ENCODE measurements at regions not wholly inside any gene's neighbourhood (a gene's known extent, or its start where the extent isn't known, plus 50 kb on each side); places are given as distances from the start of the nearest gene placed in this dataset.
"Not testable (repeated sequence)": the region's sequence is repeated elsewhere in the genome, so short reads cannot be mapped to it uniquely, and the experiment has no call there.

DNA sequence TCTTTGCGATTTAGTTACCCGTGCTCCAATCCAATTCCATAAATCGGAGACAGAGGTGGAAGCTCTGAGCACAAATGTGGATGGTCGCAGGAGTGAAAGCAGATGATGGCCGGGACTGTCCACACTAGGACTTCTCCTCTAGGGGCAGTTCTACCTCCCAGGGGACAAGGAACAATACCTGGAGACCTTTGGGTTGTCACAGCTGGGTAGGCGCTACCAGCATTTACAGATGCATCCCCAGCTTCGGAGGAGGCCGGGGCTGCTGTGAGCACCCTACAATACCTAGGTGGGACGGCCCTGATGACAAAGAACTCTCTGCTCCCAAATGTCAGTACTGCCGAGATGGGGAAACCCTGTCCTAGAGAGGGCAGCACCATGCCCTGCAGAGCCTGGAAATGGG lies 195.9 kb upstream of the CDH4 start:
- no peak for DNase-seq

DNA sequence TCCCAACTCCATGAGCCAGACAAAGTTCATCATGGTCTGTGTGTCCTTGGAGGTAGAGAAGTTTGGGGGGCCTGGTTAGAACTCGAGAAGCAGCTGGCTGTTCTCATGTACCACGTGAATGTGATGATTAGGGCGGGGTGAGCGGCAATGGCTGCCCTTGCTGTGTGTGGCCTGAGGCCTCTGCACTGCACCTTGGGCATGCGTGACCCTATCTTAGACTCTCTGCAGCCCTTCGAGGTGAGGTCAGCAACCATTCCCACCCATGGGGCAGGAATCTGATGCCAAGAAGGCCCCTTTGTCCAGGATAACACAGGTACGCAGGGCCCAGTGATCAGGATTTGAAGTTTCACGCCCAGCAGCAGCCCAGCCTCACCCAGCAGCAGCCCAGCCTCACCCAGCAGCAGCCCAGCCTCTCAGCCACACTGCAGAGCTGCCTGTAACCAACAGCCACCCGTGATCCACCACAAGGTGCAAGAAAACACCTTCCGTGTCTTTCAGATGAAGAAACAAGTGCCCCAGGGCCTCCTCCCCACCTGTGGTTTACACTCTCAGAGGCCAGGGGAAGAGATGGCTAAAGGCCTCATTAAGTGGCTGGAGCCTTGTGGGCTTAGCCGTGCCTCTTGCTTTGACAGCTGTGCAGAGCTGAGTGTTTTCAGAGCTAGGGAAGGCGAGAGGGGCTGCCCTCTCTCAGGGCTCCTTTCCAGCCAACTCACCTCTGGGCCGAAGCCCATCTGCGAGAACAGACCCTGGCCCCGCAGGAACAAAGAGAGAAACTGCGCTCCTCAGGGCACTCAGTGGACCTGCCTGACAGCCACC lies 195.2 kb upstream of the CDH4 start:
- no peak for DNase-seq

DNA sequence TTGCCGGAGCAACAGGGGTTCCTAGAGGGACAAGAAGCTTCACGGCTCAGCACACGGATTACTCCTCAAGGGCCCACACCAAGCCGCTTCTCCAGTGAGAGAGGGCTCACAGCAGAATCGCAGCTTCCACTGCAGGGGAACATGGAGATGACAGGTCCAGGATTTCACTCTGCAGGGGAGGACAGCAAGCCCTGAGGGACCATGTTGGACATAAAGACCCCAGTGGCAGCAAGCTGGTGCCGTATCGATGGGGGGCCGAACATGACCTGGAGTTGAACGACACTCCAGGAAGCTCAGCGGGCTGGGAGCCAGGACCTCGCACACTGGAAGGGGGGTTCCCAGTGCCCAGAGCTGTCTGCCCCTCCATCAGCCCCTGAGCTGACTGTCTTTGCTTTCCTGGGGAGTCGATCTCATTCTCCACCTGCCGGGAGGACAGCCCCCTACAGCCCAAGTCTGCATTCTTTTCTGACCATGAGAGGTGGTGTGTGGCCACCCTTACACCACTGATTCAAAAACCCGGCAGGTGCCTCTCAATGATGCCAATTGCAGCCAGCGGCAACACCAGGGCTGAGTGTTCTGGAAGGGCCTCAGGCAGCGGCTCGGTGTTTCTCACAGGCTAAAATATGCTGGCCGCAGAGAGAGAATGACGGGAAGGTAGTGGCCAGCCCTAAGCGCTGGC lies 194.5 kb upstream of the CDH4 start:
- DNase-seq: no peak

- no peak for DNase-seq
These were observed 190.1 kb upstream of the CDH4 start for GRCh38 chr20:61061981-61062380.

GRCh38 chr20:61065853-61066252 lies 186.2 kb upstream of the CDH4 start:
- no peak for DNase-seq

DNA sequence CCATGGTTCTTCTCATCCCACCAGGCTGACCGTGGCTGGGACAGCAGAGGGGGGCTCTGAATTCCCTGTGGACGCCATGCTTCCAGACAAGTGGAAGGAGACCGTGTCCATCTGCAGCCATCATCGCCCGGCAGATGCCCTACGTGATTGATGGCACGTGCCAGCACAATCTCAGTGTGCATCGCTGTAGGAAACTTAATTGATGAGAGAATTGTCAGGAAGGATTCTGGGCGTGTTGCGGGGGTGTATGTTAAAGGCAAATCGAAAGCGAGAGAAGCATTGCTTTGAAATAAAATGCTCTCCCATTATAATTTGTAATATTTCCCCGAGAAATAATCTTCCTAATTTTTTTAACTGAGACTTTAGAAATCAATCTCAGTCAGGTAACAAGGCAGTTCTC lies 185.5 kb upstream of the CDH4 start:
- no peak for DNase-seq

DNA sequence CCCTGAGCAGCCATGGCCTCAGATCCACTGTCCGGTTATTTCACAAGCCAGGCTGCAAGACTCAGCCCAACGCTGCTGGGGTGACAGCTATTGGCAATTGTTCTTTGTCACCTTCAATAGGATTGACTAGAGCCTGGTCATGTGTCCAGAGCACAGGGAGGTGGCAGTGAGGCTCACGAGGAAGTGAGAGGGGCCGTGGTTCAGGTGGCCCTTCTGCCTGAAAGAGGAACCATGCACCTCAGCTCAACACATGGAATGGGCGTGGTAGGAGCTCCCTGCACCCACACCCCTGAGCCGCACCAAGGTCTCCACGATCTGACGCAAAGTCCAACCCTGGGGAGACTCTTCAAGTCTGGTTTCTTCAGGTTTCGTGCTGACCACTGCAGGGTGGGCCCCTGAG lies 184.8 kb upstream of the CDH4 start:
- no peak for DNase-seq

DNA sequence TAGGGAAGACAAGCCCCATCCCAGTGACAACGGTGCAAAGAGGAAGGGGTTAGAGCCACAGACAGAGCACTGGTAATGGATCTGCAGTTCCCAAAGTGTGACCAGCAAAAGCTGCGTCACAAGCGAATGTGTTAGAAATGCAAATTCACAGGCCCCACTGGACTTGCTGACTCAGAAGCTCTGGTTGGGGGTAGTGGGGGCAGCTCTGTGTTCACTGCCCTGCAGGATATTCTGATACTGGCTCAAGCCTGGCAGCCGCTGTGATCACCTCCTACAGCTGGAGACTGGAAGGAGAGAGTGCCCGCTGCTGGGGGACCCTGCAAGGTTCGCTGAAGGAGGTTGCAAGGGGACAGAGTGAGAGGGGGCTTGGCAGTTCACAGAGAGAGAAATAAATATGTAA lies 179.7 kb upstream of the CDH4 start:
- no peak for DNase-seq

- DNase-seq: no peak
These were observed 178.7 kb upstream of the CDH4 start for GRCh38 chr20:61073376-61073775.

- DNase-seq: no peak
These were observed 169.3 kb upstream of the CDH4 start for GRCh38 chr20:61082720-61083119.

DNA sequence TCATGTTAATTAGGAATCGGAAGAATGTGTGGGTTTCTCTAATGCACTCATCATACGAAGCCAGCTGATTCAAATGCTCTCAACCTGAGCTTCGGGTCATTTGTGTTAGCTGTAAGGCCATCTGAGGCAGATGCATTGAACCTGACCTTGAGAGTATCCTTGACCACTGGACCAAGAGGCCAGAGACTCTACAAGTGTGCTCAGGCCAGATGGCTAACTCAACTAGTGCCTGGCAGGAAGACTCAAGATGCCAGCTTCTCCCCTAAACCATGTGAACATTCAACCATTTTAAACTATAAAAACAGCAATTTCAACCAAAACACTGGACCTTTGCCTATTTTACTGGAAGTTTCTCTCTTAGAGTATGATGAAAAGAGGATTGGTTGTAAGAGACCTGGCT lies 168.6 kb upstream of the CDH4 start:
- no peak for DNase-seq

- no peak for DNase-seq
These were observed 166.0 kb upstream of the CDH4 start for GRCh38 chr20:61086031-61086430.

DNA sequence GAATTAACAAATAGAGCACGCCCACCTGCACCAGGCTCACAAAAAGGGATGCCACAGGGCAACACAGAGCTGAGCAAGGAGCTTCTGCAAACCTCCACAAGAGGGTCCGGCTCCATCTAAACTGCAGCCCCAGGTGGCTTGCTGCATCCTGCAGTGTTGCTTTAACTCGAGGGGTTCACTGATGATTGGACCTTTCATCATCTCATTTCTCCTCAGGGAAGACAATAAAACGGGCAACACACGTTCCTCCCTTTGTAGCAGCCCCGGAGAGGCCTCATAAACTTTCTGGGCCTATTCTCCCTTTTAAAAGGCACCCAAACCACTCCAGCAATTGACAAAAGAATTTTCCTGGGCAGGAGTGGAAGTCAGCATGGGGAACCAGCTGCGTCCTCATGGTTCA lies 161.5 kb upstream of the CDH4 start:
- no peak for DNase-seq

DNA sequence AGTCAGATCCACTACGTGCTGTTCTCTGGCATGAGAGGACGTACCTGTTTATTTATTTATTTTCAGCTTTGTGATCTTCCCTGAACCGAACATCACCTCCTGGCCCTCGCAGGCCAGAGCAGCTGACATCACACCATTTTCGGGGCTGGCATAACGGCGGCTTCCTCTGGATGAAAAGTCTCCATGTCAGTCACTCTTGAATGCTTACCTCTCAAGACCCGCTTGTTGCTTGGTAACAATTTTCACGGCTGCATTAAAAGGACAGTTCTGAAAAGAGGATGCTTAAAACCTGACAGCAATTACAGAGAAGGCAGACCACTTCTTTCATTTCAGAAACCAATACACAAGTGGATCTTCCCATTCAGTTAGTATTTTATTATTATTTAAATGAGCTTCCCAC lies 159.8 kb upstream of the CDH4 start:
- no peak for DNase-seq

- DNase-seq: no peak
These were observed 157.5 kb upstream of the CDH4 start for GRCh38 chr20:61094581-61094980.

GRCh38 chr20:61096463-61096862 lies 155.6 kb upstream of the CDH4 start:
- no peak for DNase-seq

DNA sequence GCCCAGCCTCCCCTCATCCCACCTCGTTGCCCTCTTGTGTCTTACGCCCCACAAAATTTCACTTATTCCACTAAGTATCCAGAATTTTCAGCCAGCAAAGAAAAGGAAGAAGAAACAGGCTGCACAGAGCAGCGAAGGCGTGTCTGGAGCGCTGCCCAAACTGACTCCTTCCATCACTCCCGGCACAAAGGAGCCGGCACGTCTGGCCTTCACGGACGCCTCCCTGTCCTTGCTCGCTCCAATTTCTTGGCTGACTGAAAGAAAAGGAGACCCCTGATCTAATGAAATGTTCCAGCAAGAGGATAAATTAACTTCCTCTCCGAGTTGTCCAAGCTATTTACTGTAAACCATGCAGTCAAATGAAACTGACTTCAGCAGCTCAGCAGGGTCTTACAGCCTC lies 152.3 kb upstream of the CDH4 start:
- no peak for DNase-seq

DNA sequence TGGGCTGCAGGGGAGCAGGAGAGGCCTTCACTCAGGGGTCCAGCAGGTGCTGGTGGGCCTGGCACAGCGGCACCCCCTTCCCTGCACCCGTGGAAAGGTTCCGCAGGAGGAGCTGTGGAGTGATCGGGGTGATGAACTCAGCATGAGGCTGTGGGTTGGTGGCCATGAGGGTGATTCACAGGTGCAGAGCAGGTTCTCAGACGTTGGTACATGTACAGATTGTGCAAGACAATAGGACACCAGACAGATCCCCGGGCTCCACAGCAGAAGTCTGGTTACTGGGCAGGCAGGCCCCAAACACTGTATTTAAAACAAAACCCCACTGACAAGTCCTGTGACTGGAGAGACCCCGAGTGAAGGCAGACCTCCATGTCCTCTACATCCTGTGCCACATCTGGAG lies 151.6 kb upstream of the CDH4 start:
- DNase-seq: no peak

GRCh38 chr20:61101321-61101720 lies 150.7 kb upstream of the CDH4 start:
- DNase-seq: not testable (repeated sequence)

DNA sequence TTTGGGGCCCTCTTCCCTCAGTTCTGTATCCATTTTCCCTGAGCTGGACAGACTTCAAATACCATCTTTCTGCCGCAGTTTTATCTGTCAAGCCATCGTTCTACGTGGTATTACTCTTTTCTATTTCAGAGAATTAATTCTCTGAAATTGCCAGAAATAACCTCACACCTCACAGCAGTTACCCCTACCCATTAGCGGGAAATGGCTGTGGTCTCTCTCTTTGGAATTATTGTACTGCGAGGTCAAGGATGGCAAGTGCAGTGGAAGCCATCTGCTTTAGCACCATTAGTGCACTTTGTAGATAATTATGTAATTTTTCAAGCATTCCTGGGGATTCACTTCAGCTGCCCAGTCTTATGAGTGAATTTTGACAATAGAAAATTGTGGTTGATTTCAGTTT lies 147.8 kb upstream of the CDH4 start:
- no peak for DNase-seq

- no peak for DNase-seq
These were observed 146.7 kb upstream of the CDH4 start for GRCh38 chr20:61105395-61105794.

DNA sequence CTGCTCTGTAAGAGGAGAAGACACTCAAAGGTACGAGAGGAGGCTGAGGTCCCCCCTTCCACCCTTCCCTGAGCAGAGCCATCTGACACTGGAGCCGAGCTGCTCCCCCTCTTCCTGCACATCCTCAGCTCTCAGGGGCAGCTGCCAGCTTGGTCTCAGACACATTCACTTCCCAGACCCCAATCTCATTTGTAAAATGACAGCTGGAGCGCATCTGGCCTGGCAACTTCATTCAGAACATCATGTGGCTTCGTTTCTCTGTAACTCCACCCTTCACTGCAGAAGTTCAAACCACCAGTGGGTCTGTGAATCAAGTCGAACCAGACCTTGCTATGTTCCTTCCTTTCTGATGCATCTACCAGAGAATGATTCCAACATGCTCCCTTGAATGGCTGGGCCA lies 145.6 kb upstream of the CDH4 start:
- DNase-seq: no peak

DNA sequence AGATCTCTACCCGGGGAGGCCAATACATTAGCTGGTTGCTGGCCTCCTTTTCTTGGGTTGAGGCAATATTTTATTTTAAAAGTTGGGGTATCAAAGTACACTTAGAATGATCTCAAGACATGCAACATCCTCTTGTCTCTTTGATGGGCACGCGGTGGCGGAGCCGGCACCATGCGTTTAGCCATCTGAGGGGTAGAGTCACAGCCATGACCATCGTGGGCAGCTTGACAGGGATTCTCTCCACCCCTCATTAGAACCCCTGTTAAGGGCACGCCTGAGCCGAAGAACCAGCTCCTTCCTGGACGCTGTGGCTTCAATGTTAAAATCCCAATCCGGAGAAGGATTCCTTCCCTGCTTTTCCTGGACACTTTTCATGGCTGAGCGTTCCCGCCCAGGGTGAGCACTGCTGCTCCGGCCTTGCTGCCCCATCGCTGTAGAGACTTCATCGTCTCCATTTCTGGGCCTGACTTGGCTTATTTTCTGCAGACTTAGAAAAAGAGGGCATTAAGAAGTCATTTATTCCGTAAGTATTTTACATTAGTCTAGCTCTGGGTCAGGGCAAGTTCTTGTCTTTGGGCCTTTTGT lies 142.7 kb upstream of the CDH4 start:
- no peak for DNase-seq

- DNase-seq: no peak
These were observed 139.5 kb upstream of the CDH4 start for GRCh38 chr20:61112515-61112914.

Data from inflammatory macrophage (primary cell).